ENCODE measurements at regions not wholly inside any gene's neighbourhood (a gene's known extent, or its start where the extent isn't known, plus 50 kb on each side); places are given as distances from the start of the nearest gene placed in this dataset.

DNA sequence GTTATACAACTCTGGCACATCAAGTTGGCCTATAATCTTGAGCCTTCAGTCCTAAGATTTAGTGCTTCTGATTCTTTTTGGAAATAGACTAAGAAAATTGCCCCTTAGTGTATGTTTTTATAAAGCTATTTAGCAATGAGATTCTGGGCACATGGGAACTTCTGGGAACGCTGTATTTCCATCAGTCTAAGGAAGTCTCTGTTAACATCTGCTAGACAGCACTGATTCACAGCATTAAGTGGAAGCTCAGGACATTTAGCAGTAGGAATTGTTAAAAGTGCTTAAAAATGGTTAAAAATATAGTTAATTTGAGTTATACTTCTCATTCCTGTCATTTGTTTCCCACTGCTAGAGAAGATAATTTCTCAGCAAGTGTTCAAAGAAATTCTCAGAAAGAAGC is 579.1 kb downstream of the SLC16A7 start:
- Mint-ChIP-seq H3K4me3 (no peak overlapping the region), H3K27ac (no peak overlapping the region), H3K27me3 (no peaks in the 10 kb centered on the region), H3K4me1 (ENCODE audit: low read depth) (no peaks in the 10 kb centered on the region), H3K9me3 (no peaks in the 10 kb centered on the region), H3K36me3 (ENCODE audit: low read depth) (no peaks in the 10 kb centered on the region)
- intact Hi-C loops (cut with DNase I, micrococcal nuclease) = no loop called here
- H3K4me3 ChIP-seq (ENCODE audit: low read length) = no peak overlapping the region
- ChIA-PET CTCF (no interaction called here), POLR2A (no interaction called here)
- H3K27ac ChIP-seq (ENCODE audit: low read depth in 1 of 2, low read length in 2 of 2) = no peak overlapping the region
- ATAC-seq (ENCODE audit: poor library complexity) (no peak), DNase-seq (no peak)
- no peaks in the 10 kb centered on the region for H3K9me3 ChIP-seq (ENCODE audit: control insufficient read depth in 1 of 2, insufficient read depth in 1 of 2, low read length in 2 of 2)
- no peaks in the 10 kb centered on the region for H3K36me3 ChIP-seq (ENCODE audit: insufficient read depth, low read length)
- H3K27me3 ChIP-seq (ENCODE audit: control insufficient read depth in 1 of 2, insufficient read depth in 2 of 2, low read length in 2 of 2) = no peaks in the 10 kb centered on the region
- H3K4me1 ChIP-seq (ENCODE audit: insufficient read depth, low read length) = no peaks in the 10 kb centered on the region
- TF ChIP-seq, protein P1, sequence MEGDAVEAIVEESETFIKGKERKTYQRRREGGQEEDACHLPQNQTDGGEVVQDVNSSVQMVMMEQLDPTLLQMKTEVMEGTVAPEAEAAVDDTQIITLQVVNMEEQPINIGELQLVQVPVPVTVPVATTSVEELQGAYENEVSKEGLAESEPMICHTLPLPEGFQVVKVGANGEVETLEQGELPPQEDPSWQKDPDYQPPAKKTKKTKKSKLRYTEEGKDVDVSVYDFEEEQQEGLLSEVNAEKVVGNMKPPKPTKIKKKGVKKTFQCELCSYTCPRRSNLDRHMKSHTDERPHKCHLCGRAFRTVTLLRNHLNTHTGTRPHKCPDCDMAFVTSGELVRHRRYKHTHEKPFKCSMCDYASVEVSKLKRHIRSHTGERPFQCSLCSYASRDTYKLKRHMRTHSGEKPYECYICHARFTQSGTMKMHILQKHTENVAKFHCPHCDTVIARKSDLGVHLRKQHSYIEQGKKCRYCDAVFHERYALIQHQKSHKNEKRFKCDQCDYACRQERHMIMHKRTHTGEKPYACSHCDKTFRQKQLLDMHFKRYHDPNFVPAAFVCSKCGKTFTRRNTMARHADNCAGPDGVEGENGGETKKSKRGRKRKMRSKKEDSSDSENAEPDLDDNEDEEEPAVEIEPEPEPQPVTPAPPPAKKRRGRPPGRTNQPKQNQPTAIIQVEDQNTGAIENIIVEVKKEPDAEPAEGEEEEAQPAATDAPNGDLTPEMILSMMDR (IDR thresholded peaks at IDR 0.05) = no peak

- CTCF ChIA-PET = no interaction called here
- no peaks in the 10 kb centered on the region for H3K36me3 Mint-ChIP-seq (ENCODE audit: low read depth)
- H3K27ac ChIP-seq (ENCODE audit: low read depth in 1 of 2, low read length in 2 of 2) = no peak overlapping the region
- TF ChIP-seq, protein P1 (IDR thresholded peaks at IDR 0.05) = no peak
- ATAC-seq (ENCODE audit: poor library complexity) (no peak), DNase-seq (no peak)
- H3K27me3 Mint-ChIP-seq = no peaks in the 10 kb centered on the region
- H3K4me3 ChIP-seq (ENCODE audit: low read length) = no peak overlapping the region
- POLR2A ChIA-PET = no interaction called here
- H3K9me3 Mint-ChIP-seq = no peaks in the 10 kb centered on the region
- no peak overlapping the region for H3K4me3 Mint-ChIP-seq
- no peaks in the 10 kb centered on the region for H3K27me3 ChIP-seq (ENCODE audit: control insufficient read depth in 1 of 2, insufficient read depth in 2 of 2, low read length in 2 of 2)
- no peaks in the 10 kb centered on the region for H3K36me3 ChIP-seq (ENCODE audit: insufficient read depth, low read length)
- intact Hi-C loops (cut with DNase I, micrococcal nuclease) = no loop called here
- no peaks in the 10 kb centered on the region for H3K4me1 Mint-ChIP-seq (ENCODE audit: low read depth)
- no peak overlapping the region for H3K27ac Mint-ChIP-seq
- H3K9me3 ChIP-seq (ENCODE audit: control insufficient read depth in 1 of 2, insufficient read depth in 1 of 2, low read length in 2 of 2) = no peaks in the 10 kb centered on the region
- no peaks in the 10 kb centered on the region for H3K4me1 ChIP-seq (ENCODE audit: insufficient read depth, low read length)
Observed at GRCh38 chr12:60176891-60177290, 581.1 kb downstream of the SLC16A7 start.

- Mint-ChIP-seq H3K27ac (no peak overlapping the region), H3K36me3 (ENCODE audit: low read depth) (no peaks in the 10 kb centered on the region), H3K4me1 (ENCODE audit: low read depth) (no peaks in the 10 kb centered on the region), H3K9me3 (no peaks in the 10 kb centered on the region), H3K4me3 (no peak overlapping the region), H3K27me3 (no peaks in the 10 kb centered on the region)
- Histone ChIP-seq H3K4me3 (ENCODE audit: low read length) (no peak overlapping the region), H3K4me1 (ENCODE audit: insufficient read depth, low read length) (no peaks in the 10 kb centered on the region), H3K27me3 (ENCODE audit: control insufficient read depth in 1 of 2, insufficient read depth in 2 of 2, low read length in 2 of 2) (no peaks in the 10 kb centered on the region), H3K9me3 (ENCODE audit: control insufficient read depth in 1 of 2, insufficient read depth in 1 of 2, low read length in 2 of 2) (no peaks in the 10 kb centered on the region), H3K27ac (ENCODE audit: low read depth in 1 of 2, low read length in 2 of 2) (no peak overlapping the region), H3K36me3 (ENCODE audit: insufficient read depth, low read length) (no peaks in the 10 kb centered on the region)
- no peak for ATAC-seq (ENCODE audit: poor library complexity)
- CTCF ChIA-PET = no interaction called here
- intact Hi-C loops (cut with DNase I, micrococcal nuclease) = no loop called here
- TF ChIP-seq, protein P1 (IDR thresholded peaks at IDR 0.05) = no peak
- DNase-seq = no peak
- POLR2A ChIA-PET = no interaction called here
Observed at GRCh38 chr12:60180298-60180697, 584.5 kb downstream of the SLC16A7 start.
